H1 (cell line): ENCODE measurements at regions not wholly inside any gene's neighbourhood (a gene's known extent, or its start where the extent isn't known, plus 50 kb on each side); places are given as distances from the start of the nearest gene placed in this dataset.

Experiments
- CTCF ChIA-PET: fragments of 300-600 bp; sonication (Branson Sonifier 250); formaldehyde crosslinking; loops from one replicate; lab custom pipeline; 2021; ENCODE audit not compliant: partially characterized antibody; lab: Charles Lee
- POLR2A ChIA-PET: fragments of 300-600 bp; sonication (Branson Sonifier 250); formaldehyde crosslinking; loops from one replicate; lab custom pipeline; 2021; ENCODE audit warnings: inconsistent platforms; ENCODE audit not compliant: partially characterized antibody; lab: Charles Lee
- DNase-seq, 2 experiments: peaks; one replicate each; pipeline versions ENCODE4 v3.0.0 to v3.0.0-alpha.2; 2010 to 2022; ENCODE audit warnings: low spot score in 2 of 2, low read depth in 1 of 2, mixed read lengths in 1 of 2
- FAIRE-seq: peaks from 2 replicates; lab custom pipeline; 2011; peaks lifted over from hg19 to GRCh38; lab: Jason Lieb, UNC
- H2AFZ ChIP-seq: 2 replicates; pipeline ENCODE4 v1.8.1; 2012; ENCODE audit warnings: low read length, inconsistent platforms
- H2AK5ac ChIP-seq: 2 replicates; pipeline ENCODE4 v1.6.1; 2013; ENCODE audit warnings: low read depth, low read length
- H2BK120ac ChIP-seq: replicated peaks from 2 replicates; pipeline ENCODE3; 2013; ENCODE audit warnings: low read depth, low read length, inconsistent platforms
- H2BK12ac ChIP-seq: 2 replicates; pipeline ENCODE4 v1.6.1; 2013; ENCODE audit warnings: low read depth, low read length
- H2BK15ac ChIP-seq: 2 replicates; pipeline ENCODE4 v1.6.1; 2013; ENCODE audit warnings: low read length
- H2BK20ac ChIP-seq: 2 replicates; pipeline ENCODE4 v1.6.1; 2013; ENCODE audit warnings: low read length
- H2BK5ac ChIP-seq: 2 replicates; pipeline ENCODE4 v1.6.1; 2013; ENCODE audit warnings: low read depth, low read length
- H3K14ac ChIP-seq: 2 replicates; pipeline ENCODE4 v1.6.1; 2013; ENCODE audit warnings: inconsistent platforms; ENCODE audit not compliant: insufficient read length
- H3K18ac ChIP-seq: 2 replicates; pipeline ENCODE4 v1.6.1; 2013; ENCODE audit warnings: low read length; ENCODE audit errors: extremely low read depth
- H3K23ac ChIP-seq: 2 replicates; pipeline ENCODE4 v1.6.1; 2013; ENCODE audit warnings: inconsistent platforms; ENCODE audit not compliant: insufficient read length
- H3K23me2 ChIP-seq: 2 replicates; pipeline ENCODE4 v1.6.1; 2013; ENCODE audit warnings: low read depth, low read length
- H3K27ac ChIP-seq: 2 replicates; pipeline ENCODE4 v1.6.1; 2011; ENCODE audit warnings: low read depth, low read length, inconsistent platforms
- H3K27me3 ChIP-seq, 4 experiments: replicated peaks in 1 of 4; 1 replicate in 1 of 4; 2 replicates in 3 of 4; pipeline versions ENCODE4 v1.6.1 to v1.8.1; 2011 to 2013; ENCODE audit warnings: low read length in 3 of 4, mild to moderate bottlenecking in 3 of 4, inconsistent platforms in 2 of 4, mixed read lengths in 2 of 4, moderate library complexity in 1 of 4; ENCODE audit not compliant: control insufficient read depth in 3 of 4, insufficient read depth in 3 of 4; ENCODE audit errors: extremely low read depth in 1 of 4
- H3K36me3 ChIP-seq, 4 experiments: 2 replicates each; pipeline versions ENCODE4 v1.6.1 to v1.8.1; 2011 to 2013; ENCODE audit warnings: mild to moderate bottlenecking in 4 of 4, low read length in 3 of 4, moderate library complexity in 2 of 4, control low read depth in 1 of 4, inconsistent platforms in 1 of 4; ENCODE audit not compliant: insufficient read depth in 4 of 4, control insufficient read depth in 2 of 4
- H3K4ac ChIP-seq: replicated peaks from 2 replicates; pipeline ENCODE3; 2013; ENCODE audit warnings: low read length, low read depth, mixed read lengths, inconsistent platforms; ENCODE audit not compliant: insufficient read length
- H3K4me1 ChIP-seq, 4 experiments: replicated peaks in 1 of 4; 1 replicate in 1 of 4; 2 replicates in 3 of 4; pipeline versions ENCODE4 v1.6.1 to v1.8.1; 2011 to 2013; ENCODE audit warnings: low read length in 3 of 4, inconsistent platforms in 2 of 4, mixed read lengths in 1 of 4; ENCODE audit not compliant: insufficient read depth in 4 of 4, control insufficient read depth in 3 of 4
- H3K4me2 ChIP-seq, 2 experiments: 2 replicates each; pipeline versions ENCODE4 v1.6.1 to v1.8.1; 2011 to 2013; ENCODE audit warnings: low read depth in 2 of 2, low read length in 2 of 2, control low read depth in 1 of 2, inconsistent platforms in 1 of 2, mild to moderate bottlenecking in 1 of 2; ENCODE audit not compliant: insufficient read depth in 1 of 2
- H3K4me3 ChIP-seq, 4 experiments: fragments of 200-600, 300-600 bp in 1 of 4; sonication (generic), shearing (Covaris generic), sonication (Bioruptor Twin) in 1 of 4; 2 replicates each; pipeline versions ENCODE4 v1.5.1 to v1.8.1; 2011 to 2016; ENCODE audit warnings: low read length in 4 of 4, low read depth in 3 of 4, control low read depth in 2 of 4, inconsistent platforms in 2 of 4, mild to moderate bottlenecking in 2 of 4, mixed read lengths in 1 of 4, moderate library complexity in 1 of 4; ENCODE audit not compliant: insufficient read depth in 2 of 4; ENCODE audit errors: extremely low read depth in 1 of 4
- H3K56ac ChIP-seq: replicated peaks from 2 replicates; pipeline ENCODE3; 2013; ENCODE audit warnings: low read depth, mild to moderate bottlenecking, mixed read lengths, low read length, inconsistent platforms; ENCODE audit not compliant: insufficient read length
- H3K79me1 ChIP-seq: 2 replicates; pipeline ENCODE4 v1.6.1; 2013; ENCODE audit warnings: low read depth, low read length, control low read depth
- H3K79me2 ChIP-seq, 2 experiments: 2 replicates each; pipeline versions ENCODE4 v1.6.1 to v1.8.1; 2012 to 2013; ENCODE audit warnings: low read length in 2 of 2, mild to moderate bottlenecking in 2 of 2, inconsistent platforms in 1 of 2; ENCODE audit not compliant: insufficient read depth in 2 of 2, control insufficient read depth in 1 of 2
- H3K9ac ChIP-seq, 4 experiments: replicated peaks in 1 of 4; 1 replicate in 1 of 4; 2 replicates in 3 of 4; pipeline versions ENCODE4 v1.6.1 to v1.8.1; 2011 to 2013; ENCODE audit warnings: low read depth in 3 of 4, low read length in 3 of 4, control low read depth in 2 of 4, mild to moderate bottlenecking in 2 of 4, moderate library complexity in 2 of 4, inconsistent platforms in 1 of 4; ENCODE audit errors: extremely low read depth in 1 of 4
- H3K9me3 ChIP-seq, 2 experiments: 2 replicates each; pipeline versions ENCODE4 v1.6.1 to v1.8.1; 2012 to 2013; ENCODE audit warnings: mild to moderate bottlenecking in 2 of 2, moderate library complexity in 2 of 2, control low read depth in 1 of 2, inconsistent platforms in 1 of 2, low read depth in 1 of 2, low read length in 1 of 2, mixed read lengths in 1 of 2; ENCODE audit not compliant: insufficient read depth in 2 of 2
- H4K20me1 ChIP-seq, 2 experiments: replicated peaks in 1 of 2; 2 replicates each; pipeline versions ENCODE3 to v1.8.1; 2011 to 2013; ENCODE audit warnings: inconsistent platforms in 2 of 2, low read length in 2 of 2, mild to moderate bottlenecking in 1 of 2; ENCODE audit not compliant: insufficient read depth in 2 of 2, control insufficient read depth in 1 of 2
- H4K5ac ChIP-seq: 2 replicates; pipeline ENCODE4 v1.6.1; 2013; ENCODE audit warnings: low read length, low read depth, mixed read lengths, inconsistent platforms; ENCODE audit not compliant: insufficient read length
- H4K8ac ChIP-seq: 2 replicates; pipeline ENCODE4 v1.8.0; 2013; ENCODE audit warnings: mild to moderate bottlenecking, moderate library complexity, low read length, inconsistent platforms; ENCODE audit not compliant: insufficient read depth; ENCODE audit errors: extremely low read depth
- H4K91ac ChIP-seq: replicated peaks from 2 replicates; pipeline ENCODE3; 2013; ENCODE audit warnings: low read length, mixed read lengths, inconsistent platforms; ENCODE audit not compliant: insufficient read length
- RAD21 ChIP-seq, 2 experiments: IDR thresholded peaks in 1 of 2; conservative IDR thresholded peaks in 1 of 2; 2 replicates each; pipeline ENCODE4 v1.6.1; 2011; ENCODE audit warnings: low read depth in 2 of 2, low read length in 2 of 2, improper control_type of control experiment in 1 of 2, inconsistent platforms in 1 of 2, mild to moderate bottlenecking in 1 of 2, moderate library complexity in 1 of 2
- WGBS, 2 experiments: shearing (Covaris generic) in 1 of 2; methylation state at CpG; one replicate each; pipeline versions ENCODE4 v1.1.6 to v1.1.7; 2013 to 2015; ENCODE audit warnings: low lambda C conversion rate in 2 of 2, mixed read lengths in 2 of 2, inconsistent platforms in 1 of 2, low coverage in 1 of 2, missing lambda C conversion rate in 1 of 2; ENCODE audit not compliant: insufficient replicate concordance in 2 of 2, insufficient coverage in 1 of 2, insufficient read length in 1 of 2; ENCODE audit errors: extremely low coverage in 1 of 2, missing lambda C conversion rate in 1 of 2; 5-methylcytosine and 5-hydroxymethylcytosine counted together

GRCh38 chr2:226300196-226300886 is 499.3 kb downstream of the IRS1 start:
- H3K4me2 ChIP-seq, result no peak overlapping the region
- no peak overlapping the region for H4K5ac ChIP-seq
- no peaks in the 10 kb centered on the region for H3K27me3 ChIP-seq
- no peak overlapping the region for H2AFZ ChIP-seq
- no peak overlapping the region for H3K4me3 ChIP-seq
- no peak for FAIRE-seq
- no peak overlapping the region for H3K56ac ChIP-seq
- no peak overlapping the region for H2AK5ac ChIP-seq
- 92% methylated on average over 5 of the region's 5 CpGs; no CpG with 5 or more reads in 1 of the 2 experiments for WGBS, 2 experiments
- no peak overlapping the region for H3K9ac ChIP-seq
- H3K23me2 ChIP-seq, result no peaks in the 10 kb centered on the region
- H2BK5ac ChIP-seq, result no peak overlapping the region
- no peaks in the 10 kb centered on the region for H3K79me2 ChIP-seq
- no peak overlapping the region for H3K14ac ChIP-seq
- H3K23ac ChIP-seq, result no peak overlapping the region
- no peak overlapping the region for H2BK12ac ChIP-seq
- H4K91ac ChIP-seq, result no peak overlapping the region
- H3K36me3 ChIP-seq, result no peaks in the 10 kb centered on the region
- no peak overlapping the region for H2BK120ac ChIP-seq
- H3K27ac ChIP-seq, result no peak overlapping the region
- no peaks in the 10 kb centered on the region for H3K9me3 ChIP-seq
- POLR2A ChIA-PET, result no interaction called here
- no peak overlapping the region for H4K8ac ChIP-seq
- no peaks in the 10 kb centered on the region for H3K4me1 ChIP-seq
- no peak overlapping the region for H3K18ac ChIP-seq
- no peak overlapping the region for H3K4ac ChIP-seq
- H4K20me1 ChIP-seq, result no peaks in the 10 kb centered on the region
- no peak for DNase-seq
- no peak overlapping the region for H2BK15ac ChIP-seq
- no peak overlapping the region for H2BK20ac ChIP-seq
- CTCF ChIA-PET, result no interaction called here
- no peaks in the 10 kb centered on the region for H3K79me1 ChIP-seq
- no peak for TF ChIP-seq RAD21 (IDR thresholded peaks at IDR 0.05 in 1 of 2, conservative IDR thresholded peaks at IDR 0.05 in 1 of 2; ENCODE audit: low read depth in 2 of 2, low read length in 2 of 2)
